GM04504 (cell line): ENCODE measurements at regions not wholly inside any gene's neighbourhood (a gene's known extent, or its start where the extent isn't known, plus 50 kb on each side); places are given as distances from the start of the nearest gene placed in this dataset.

Experiments used
- DNase-seq: peaks from one replicate; pipeline ENCODE4 v3.0.0-alpha.2; 2012; ENCODE audit warnings: low read depth

- DNase-seq = no peak
Measured at GRCh38 chr14:58697930-58698642, 60.3 kb downstream of the DACT1 start.

DNA sequence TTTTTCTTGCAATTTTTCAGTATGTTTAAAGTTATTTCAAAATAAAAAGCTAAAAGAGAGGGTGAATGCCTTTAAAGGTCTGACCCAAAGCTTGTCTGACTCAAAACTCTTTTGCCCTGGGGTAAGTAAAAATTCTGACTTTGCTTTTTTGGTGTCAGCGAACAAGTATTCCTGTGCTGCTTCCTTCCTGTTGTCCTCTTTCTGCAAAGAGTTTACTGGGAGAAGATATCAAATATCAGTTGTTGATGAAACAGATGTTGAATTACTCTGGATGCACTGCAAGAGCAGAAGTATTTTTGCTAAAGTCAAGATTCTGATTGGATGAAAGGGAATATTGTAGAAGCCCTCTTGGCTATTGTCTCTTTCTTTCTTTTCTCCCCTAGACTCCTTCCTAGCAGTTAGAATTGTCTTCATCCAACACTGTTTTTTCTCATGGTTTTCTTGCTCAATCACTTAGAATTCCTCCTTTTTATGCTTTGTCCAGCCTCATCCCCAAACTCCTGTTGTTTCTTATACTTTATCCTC lies 62.0 kb downstream of the DACT1 start:
- no peak for DNase-seq

GRCh38 chr14:58701156-58701555 lies 63.4 kb downstream of the DACT1 start:
- no peak for DNase-seq

DNA sequence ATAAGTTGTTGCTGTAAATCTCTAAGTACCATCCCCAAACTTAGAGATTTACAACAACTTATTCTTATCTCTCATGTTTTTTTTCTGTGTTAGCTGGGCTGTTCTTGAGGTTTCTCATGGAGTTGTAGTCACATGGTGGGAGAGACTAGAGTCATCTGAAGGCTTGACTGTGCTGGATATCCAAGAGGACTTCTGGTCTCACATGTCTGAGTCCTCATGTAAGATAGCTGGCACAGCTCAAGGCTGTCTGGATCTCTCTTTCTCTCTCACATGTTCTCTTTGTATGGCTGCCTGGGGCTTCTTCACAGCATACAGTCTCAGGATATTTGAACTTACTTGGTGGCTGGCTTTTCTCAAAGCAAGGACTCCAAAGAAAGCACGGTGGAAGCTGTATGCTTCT lies 63.8 kb downstream of the DACT1 start:
- DNase-seq = no peak

- DNase-seq = no peak
Measured at GRCh38 chr14:58702441-58703160, 64.8 kb downstream of the DACT1 start.

DNA sequence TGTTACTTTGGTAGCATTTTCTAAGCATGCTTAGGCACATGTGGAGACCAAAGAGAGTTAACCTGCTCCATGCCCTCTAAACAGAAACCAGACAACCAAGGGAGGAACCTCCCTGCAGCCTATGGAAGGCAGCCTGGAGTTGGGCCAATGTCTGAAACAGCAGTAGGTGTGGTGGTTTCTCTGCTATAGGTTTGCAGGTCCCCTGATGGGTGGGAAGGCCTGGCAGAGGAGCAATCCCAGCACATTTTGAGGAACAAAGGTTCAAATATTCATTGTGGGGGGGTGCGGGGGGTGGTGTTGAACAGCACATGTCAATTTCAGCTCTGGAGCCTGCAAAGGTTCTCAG lies 65.4 kb downstream of the DACT1 start:
- no peak for DNase-seq

GRCh38 chr14:58705066-58705465 lies 67.3 kb downstream of the DACT1 start:
- no peak for DNase-seq

GRCh38 chr14:58707949-58708348 lies 70.2 kb downstream of the DACT1 start:
- DNase-seq = no peak

GRCh38 chr14:58709949-58710348 lies 72.2 kb downstream of the DACT1 start:
- DNase-seq = no peak

DNA sequence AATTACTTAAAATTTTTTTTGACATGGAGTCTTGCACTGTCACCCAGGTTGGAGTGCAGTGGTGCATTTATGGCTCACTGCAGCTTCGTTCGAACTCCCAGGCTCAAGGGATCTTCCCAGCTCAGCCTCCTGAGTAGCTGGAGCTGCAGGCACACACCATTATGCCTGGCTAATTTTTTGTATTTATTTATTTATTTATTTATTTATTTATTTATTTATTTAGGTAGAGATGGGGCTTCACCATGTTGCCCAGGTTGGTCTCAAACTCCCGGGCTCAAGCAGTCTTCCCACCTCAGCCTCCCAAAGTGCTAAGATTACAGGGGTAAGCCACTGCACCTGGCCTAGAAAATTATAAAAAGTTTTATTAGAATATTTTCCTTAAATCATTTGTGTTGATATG lies 73.6 kb downstream of the DACT1 start:
- no peak for DNase-seq

- no peak for DNase-seq
Measured at GRCh38 chr14:58712357-58712756, 74.6 kb downstream of the DACT1 start.

GRCh38 chr14:58713677-58714076 lies 75.9 kb downstream of the DACT1 start:
- no peak for DNase-seq

- DNase-seq = no peak
Measured at GRCh38 chr14:58716706-58717105, 78.9 kb downstream of the DACT1 start.

- no peak for DNase-seq
Measured at GRCh38 chr14:58717211-58717610, 79.4 kb downstream of the DACT1 start.

- no peak for DNase-seq
Measured at GRCh38 chr14:58717813-58718212, 80.1 kb downstream of the DACT1 start.

DNA sequence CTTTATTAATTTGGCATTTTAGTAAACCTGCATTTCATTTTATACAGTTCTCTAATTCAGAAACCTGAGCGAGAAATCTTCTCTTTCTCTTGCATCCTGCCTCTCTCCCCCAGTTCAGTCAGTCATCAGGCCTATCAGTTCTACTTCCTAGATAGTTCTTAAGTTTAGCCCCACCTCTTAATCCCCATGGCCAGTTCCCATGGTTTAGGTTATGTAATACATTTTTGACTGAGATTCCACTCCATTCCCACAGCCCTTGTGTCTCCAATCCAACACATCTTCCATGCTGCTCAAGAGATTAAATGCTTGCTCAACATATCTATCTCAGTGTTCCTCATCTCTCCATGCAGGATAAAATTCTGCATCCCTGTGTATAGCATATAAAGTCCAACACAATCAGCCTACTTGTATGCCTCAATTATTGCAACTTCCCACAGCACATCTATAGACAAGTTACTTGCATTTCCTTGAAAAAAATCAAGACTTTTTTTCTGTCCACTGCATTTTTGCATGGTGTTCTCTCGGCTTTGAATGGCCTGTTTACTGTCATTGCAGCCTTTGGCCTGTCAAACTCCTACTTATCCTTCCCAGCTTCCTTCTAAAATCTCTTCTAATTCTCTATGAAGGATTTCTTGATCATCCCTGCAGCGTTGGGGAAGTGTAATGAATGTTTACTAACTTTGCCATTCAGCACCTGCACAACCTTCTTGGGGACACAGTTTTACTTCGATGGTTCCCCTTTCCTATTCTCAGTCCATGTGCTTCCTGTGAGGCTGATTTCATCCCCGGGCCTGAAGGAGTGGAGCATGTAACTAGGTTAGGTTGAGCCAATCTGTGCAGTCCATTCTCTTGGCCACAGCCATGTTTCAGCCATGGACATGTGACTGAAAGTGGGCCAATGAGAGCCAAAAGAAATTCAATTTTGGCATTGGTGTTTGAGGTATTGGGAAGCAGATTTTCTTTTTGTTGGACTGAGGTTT lies 80.8 kb downstream of the DACT1 start:
- no peak for DNase-seq

DNA sequence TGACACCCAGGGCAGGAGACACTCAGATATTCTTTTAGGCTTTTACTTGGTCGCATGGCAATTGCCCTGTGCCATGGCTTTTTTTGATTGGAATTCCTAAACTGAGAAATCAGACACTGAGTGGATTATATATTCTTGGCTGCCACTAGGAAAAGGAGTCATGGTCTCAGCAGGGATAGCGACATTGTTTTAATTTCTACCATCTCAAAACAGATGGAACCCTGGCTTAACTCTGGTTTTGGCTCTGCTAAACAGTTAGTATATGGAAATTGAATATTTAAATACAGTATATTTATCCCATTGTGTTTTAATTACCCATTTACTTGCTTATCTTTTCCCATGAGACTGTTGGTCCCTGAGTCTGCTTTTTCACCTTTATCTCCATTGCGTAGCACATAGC lies 84.0 kb downstream of the DACT1 start:
- no peak for DNase-seq

DNA sequence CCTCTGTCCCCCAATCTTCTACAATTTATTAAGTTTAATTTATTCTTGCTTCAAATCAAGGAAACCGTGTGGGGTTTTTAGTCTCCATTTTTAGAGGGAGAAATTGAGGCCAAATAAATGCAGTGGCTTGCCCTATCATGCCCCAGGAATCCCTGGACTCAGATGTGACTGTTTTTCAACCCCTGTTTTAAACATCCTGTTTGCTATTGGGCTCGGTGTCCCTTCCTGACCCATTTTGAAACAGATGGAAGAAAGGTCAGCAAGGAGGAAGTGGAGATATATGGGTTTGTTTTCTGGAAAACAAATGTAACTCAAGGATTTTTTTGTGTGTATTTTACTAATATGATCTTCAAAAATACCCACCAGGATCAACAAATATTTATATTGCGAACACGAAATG lies 84.7 kb downstream of the DACT1 start:
- DNase-seq = no peak

DNA sequence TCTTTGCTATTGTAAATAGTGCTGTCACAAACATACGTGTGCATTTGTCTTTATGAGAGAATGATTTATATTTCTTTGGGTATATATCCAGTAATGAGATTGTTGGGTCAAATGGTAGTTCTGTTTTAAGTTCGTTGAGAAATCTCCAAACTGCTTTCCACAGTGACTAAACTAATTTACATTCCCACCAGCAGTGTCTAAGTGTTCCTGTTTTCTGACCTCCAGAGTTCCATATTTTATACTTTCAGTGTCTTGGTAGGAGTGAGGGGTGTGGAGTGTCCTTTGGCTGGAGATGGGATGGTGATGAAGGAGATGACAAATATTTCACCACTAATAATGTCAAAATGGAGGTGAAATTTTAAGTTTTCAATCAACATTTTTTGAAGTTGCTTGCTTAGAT lies 86.4 kb downstream of the DACT1 start:
- DNase-seq = no peak

DNA sequence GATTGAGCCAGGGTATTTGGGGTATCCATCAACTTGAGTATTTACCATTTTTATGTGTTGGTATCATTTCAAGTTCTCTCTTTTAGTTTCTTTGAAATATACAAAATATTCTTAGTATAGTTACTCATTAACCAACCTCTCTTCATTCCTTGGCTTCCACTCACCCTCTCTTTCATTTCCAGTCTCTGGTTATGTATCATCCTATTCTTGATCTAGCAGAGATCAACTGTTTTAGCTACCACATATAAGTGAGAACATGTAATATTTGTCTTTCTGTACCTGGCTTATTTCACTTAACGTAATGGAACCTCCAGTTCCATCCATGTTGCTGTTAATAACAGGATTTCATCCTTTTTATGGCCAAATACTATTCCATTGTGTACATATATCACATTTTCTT lies 86.9 kb downstream of the DACT1 start:
- no peak for DNase-seq

DNA sequence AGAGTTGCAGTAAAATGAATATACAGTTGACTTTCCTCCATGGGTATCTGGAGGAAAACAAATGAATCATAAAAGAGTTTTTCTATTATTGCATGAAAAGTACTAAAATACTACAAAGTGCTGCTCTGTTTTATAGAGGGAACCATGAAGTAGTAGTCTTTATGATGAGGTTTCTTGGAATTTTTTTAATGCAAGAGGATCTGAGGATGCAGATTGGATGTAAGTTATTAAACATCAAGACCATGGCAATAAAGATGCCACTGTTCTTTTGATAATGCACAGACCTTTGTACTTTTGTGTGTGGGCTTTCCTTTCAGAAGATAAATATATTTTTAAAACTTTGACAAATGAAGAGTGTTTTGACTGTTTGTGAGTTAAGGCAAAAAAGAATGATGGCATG lies 87.5 kb downstream of the DACT1 start:
- DNase-seq = no peak

DNA sequence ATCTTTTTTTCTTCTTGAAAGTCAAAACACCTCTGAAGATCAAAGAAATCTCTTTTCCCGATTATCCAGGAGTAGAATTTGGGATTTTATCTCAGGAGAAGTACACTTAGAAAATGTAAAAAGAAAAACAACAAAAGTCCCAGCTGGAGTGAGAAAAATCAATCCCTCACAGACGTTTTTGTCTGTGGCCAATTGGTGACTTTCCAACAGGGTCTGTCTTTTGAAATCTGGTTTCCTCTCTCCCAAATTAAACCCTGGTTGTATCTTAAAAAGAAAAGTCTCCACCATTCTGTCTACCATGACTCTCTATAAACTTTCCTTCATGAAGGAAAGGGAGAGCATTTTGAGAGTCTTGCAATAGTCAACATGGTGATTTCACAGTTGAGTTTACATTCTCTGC lies 88.1 kb downstream of the DACT1 start:
- DNase-seq = no peak
